PFSK-1 (cell line): ENCODE measurements at regions not wholly inside any gene's neighbourhood (a gene's known extent, or its start where the extent isn't known, plus 50 kb on each side); places are given as distances from the start of the nearest gene placed in this dataset.

Experiments
- FOXP2 ChIP-seq: optimal IDR thresholded peaks from 2 replicates; pipeline ENCODE3; 2011; ENCODE audit warnings: borderline replicate concordance, control low read depth, inconsistent platforms; ENCODE audit not compliant: insufficient read depth; ENCODE audit errors: extremely low read length, extremely low read depth
- POLR2AphosphoS5 ChIP-seq: IDR thresholded peaks from 2 replicates; pipeline ENCODE4 v1.6.1; 2012; ENCODE audit warnings: low read depth, mild to moderate bottlenecking, control low read depth, low read length, moderate library complexity
- REST ChIP-seq, 2 experiments: IDR thresholded peaks; 2 replicates each; pipeline versions ENCODE4 v1.6.1 to v1.8.0; 2011 to 2012; ENCODE audit warnings: low read depth in 2 of 2, low read length in 2 of 2, control low read depth in 1 of 2, inconsistent platforms in 1 of 2, mild to moderate bottlenecking in 1 of 2, moderate library complexity in 1 of 2; ENCODE audit not compliant: insufficient read depth in 1 of 2
- SIN3A ChIP-seq: IDR thresholded peaks from 2 replicates; pipeline ENCODE4 v1.6.1; 2012; ENCODE audit warnings: mild to moderate bottlenecking, low read length, moderate library complexity, borderline replicate concordance; ENCODE audit not compliant: insufficient read depth
- TAF1 ChIP-seq: IDR thresholded peaks from 2 replicates; pipeline ENCODE4 v1.6.1; 2012; ENCODE audit warnings: low read length, control low read depth, borderline replicate concordance; ENCODE audit not compliant: insufficient read depth

- no peak for TF ChIP-seq TAF1
These were observed 116.4 kb upstream of the KLF6 start for GRCh38 chr10:3901370-3901769.

- no peak for TF ChIP-seq FOXP2
- no peak for TF ChIP-seq SIN3A
- TF ChIP-seq REST (IDR thresholded peaks at IDR 0.05; ENCODE audit: insufficient read depth in 1 of 2, low read depth in 2 of 2, low read length in 2 of 2) = no peak
- TF ChIP-seq TAF1 = no peak
- TF ChIP-seq POLR2AphosphoS5 = no peak
These were observed 115.4 kb upstream of the KLF6 start for GRCh38 chr10:3900391-3900790.

- TF ChIP-seq FOXP2 (no peak), POLR2AphosphoS5 (no peak), SIN3A (no peak), TAF1 (no peak), REST (IDR thresholded peaks at IDR 0.05; ENCODE audit: insufficient read depth in 1 of 2, low read depth in 2 of 2, low read length in 2 of 2) (no peak)
These were observed 113.8 kb upstream of the KLF6 start for GRCh38 chr10:3898821-3899220.

- no peak for TF ChIP-seq SIN3A
These were observed 112.1 kb upstream of the KLF6 start for GRCh38 chr10:3897156-3897555.

- no peak for TF ChIP-seq SIN3A
- TF ChIP-seq REST (IDR thresholded peaks at IDR 0.05; ENCODE audit: insufficient read depth in 1 of 2, low read depth in 2 of 2, low read length in 2 of 2) = no peak
- TF ChIP-seq TAF1 = no peak
- TF ChIP-seq POLR2AphosphoS5 = no peak
- TF ChIP-seq FOXP2 = no peak
These were observed 111.2 kb upstream of the KLF6 start for GRCh38 chr10:3896161-3896560.

GRCh38 chr10:3895045-3895631 lies 110.1 kb upstream of the KLF6 start:
- TF ChIP-seq POLR2AphosphoS5 = no peak
- TF ChIP-seq FOXP2 = no peak
- TF ChIP-seq REST (IDR thresholded peaks at IDR 0.05; ENCODE audit: insufficient read depth in 1 of 2, low read depth in 2 of 2, low read length in 2 of 2) = no peak
- no peak for TF ChIP-seq SIN3A
- no peak for TF ChIP-seq TAF1
